Neural progenitor cell (in vitro differentiated cells): ENCODE measurements at regions not wholly inside any gene's neighbourhood (a gene's known extent, or its start where the extent isn't known, plus 50 kb on each side); places are given as distances from the start of the nearest gene placed in this dataset.

Experiments used
- DNase-seq: peaks from one replicate; pipeline ENCODE4 v3.0.0-alpha.2; 2016; ENCODE audit warnings: low spot score
- H2AFZ ChIP-seq: fragments of 200-600 bp; sonication (generic); replicated peaks from 2 replicates; pipeline ENCODE4 v1.6.1; 2016; ENCODE audit warnings: antibody characterized with exemption
- H3F3A ChIP-seq: fragments of 200-600 bp; sonication (generic); 2 replicates; pipeline ENCODE4 v1.6.1; 2016; ENCODE audit warnings: antibody characterized with exemption, low read depth
- H3K27ac ChIP-seq: fragments of 200-600 bp; sonication (generic); 2 replicates; pipeline ENCODE4 v1.5.1; 2016; ENCODE audit warnings: mild to moderate bottlenecking
- H3K27me3 ChIP-seq: fragments of 200-600 bp; sonication (generic); 2 replicates; pipeline ENCODE4 v1.6.1; 2016; ENCODE audit warnings: mild to moderate bottlenecking, moderate library complexity
- H3K36me3 ChIP-seq: fragments of 200-600 bp; sonication (generic); 2 replicates; pipeline ENCODE4 v1.5.1; 2016
- H3K4me1 ChIP-seq: fragments of 200-600 bp; sonication (generic); 2 replicates; pipeline ENCODE4 v1.6.1; 2016; ENCODE audit warnings: mixed run types
- H3K4me2 ChIP-seq: fragments of 200-600 bp; sonication (generic); 2 replicates; pipeline ENCODE4 v1.6.1; 2016
- H3K4me3 ChIP-seq: fragments of 200-600 bp; sonication (generic); 2 replicates; pipeline ENCODE4 v1.5.1; 2016
- H3K79me2 ChIP-seq: fragments of 200-600 bp; sonication (generic); 2 replicates; pipeline ENCODE4 v1.6.1; 2016; ENCODE audit warnings: low read depth
- H3K9ac ChIP-seq: fragments of 200-600 bp; sonication (generic); 2 replicates; pipeline ENCODE4 v1.6.1; 2016
- H3K9me3 ChIP-seq: fragments of 200-600 bp; sonication (generic); 2 replicates; pipeline ENCODE4 v1.5.1; 2016; ENCODE audit warnings: low read depth
- H4K20me1 ChIP-seq: fragments of 200-600 bp; sonication (generic); 2 replicates; pipeline ENCODE4 v1.6.1; 2016; ENCODE audit warnings: low read depth
- H3K27ac Mint-ChIP-seq: 3 replicates; pipeline ENCODE4 v1.8.0; 2021; ENCODE audit warnings: mixed read lengths
- H3K27me3 Mint-ChIP-seq: 2 replicates; pipeline ENCODE4 v1.8.0; 2022; ENCODE audit warnings: low read depth, mild to moderate bottlenecking, inconsistent platforms, moderate library complexity, mixed read lengths; ENCODE audit not compliant: insufficient read depth
- H3K36me3 Mint-ChIP-seq: 3 replicates; pipeline ENCODE4 v1.8.0; 2021; ENCODE audit warnings: mixed read lengths
- H3K4me1 Mint-ChIP-seq: 3 replicates; pipeline ENCODE4 v1.8.0; 2021; ENCODE audit warnings: mixed read lengths
- H3K4me3 Mint-ChIP-seq: 3 replicates; pipeline ENCODE4 v1.8.0; 2021; ENCODE audit warnings: mild to moderate bottlenecking, moderate library complexity, mixed read lengths
- H3K9me3 Mint-ChIP-seq: 3 replicates; pipeline ENCODE4 v1.8.0; 2020; ENCODE audit warnings: mixed read lengths
- EZH2 ChIP-seq: fragments of 200-600 bp; sonication (generic); IDR thresholded peaks from 2 replicates; pipeline ENCODE4 v1.6.1; 2017; ENCODE audit warnings: antibody characterized with exemption, mild to moderate bottlenecking, moderate library complexity
- EZH2phosphoT487 ChIP-seq: fragments of 200-600 bp; sonication (generic); IDR thresholded peaks from 2 replicates; pipeline ENCODE4 v1.6.1; 2017; ENCODE audit warnings: antibody characterized with exemption
- TF ChIP-seq, protein P1 (sequence below): fragments of 200-600 bp; sonication (generic); IDR thresholded peaks from 2 replicates; pipeline ENCODE4 v1.5.1; 2017; ENCODE audit warnings: antibody characterized with exemption, mild to moderate bottlenecking

DNA sequence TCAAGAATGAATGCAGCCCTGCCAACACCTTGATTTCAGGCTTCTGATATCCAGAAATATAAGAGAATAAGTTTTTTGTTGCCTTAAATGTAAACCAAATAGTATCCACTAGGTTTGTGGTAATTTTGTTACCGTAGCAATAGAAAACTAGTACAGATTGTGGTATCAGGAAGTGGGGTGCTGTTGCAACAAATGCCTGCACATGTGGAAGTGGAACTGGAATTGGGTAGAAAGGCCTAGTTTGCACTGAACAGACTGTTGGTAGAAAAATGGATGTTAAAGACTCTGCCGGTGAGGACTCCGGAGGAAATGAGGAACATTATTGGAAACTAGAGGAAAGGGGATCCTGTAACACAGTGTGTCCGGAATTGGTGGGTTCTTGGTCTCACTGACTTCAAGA, 145.8 kb upstream of the MGAT5 start:
- H3K9me3 Mint-ChIP-seq: peaks cover 23% of the 10 kb centered on the region
- H3K27ac Mint-ChIP-seq: no peak overlapping the region
- peaks cover 6% of the 10 kb centered on the region for H3K4me1 ChIP-seq
- no peak overlapping the region for H3K4me2 ChIP-seq
- no peaks in the 10 kb centered on the region for H3K36me3 ChIP-seq
- H3K27me3 ChIP-seq: peaks cover 51% of the 10 kb centered on the region
- H3K36me3 Mint-ChIP-seq: no peaks in the 10 kb centered on the region
- peaks cover 5% of the 10 kb centered on the region for H4K20me1 ChIP-seq
- no peaks in the 10 kb centered on the region for H3K9me3 ChIP-seq
- no peak for DNase-seq
- no peak overlapping the region for H3K27ac ChIP-seq
- H3K79me2 ChIP-seq: no peaks in the 10 kb centered on the region
- H3K4me3 Mint-ChIP-seq: no peak overlapping the region
- peaks cover 16% of the 10 kb centered on the region for H3K4me1 Mint-ChIP-seq
- TF ChIP-seq EZH2phosphoT487: no peak
- TF ChIP-seq EZH2: no peak
- H3F3A ChIP-seq: peaks cover 25% of the 10 kb centered on the region
- no peak overlapping the region for H3K4me3 ChIP-seq
- no peak overlapping the region for H3K9ac ChIP-seq
- peaks cover 10% of the 10 kb centered on the region for H3K27me3 Mint-ChIP-seq
- H2AFZ ChIP-seq: no peak overlapping the region

DNA sequence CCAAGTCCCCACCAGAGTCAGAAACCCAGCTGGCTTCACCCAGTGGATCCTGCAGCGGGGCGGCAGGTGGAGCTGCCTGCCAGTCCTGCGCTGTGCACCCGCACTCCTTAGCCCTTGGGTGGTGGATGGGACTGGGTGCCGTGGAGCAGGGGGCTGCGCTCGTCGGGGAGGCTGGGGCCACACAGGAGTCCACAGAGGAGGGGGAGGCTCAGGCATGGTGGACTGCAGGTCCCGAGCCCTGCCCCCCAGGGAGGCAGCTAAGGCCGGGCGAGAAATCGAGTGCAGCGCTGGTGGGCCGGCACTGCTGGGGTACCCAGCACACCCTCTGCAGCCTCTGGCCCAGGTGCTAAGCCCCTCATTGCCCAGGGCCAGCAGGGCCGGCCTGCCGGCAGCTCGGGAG, 144.6 kb upstream of the MGAT5 start:
- H3K4me1 Mint-ChIP-seq: peaks cover 16% of the 10 kb centered on the region
- Histone ChIP-seq H3K9me3 (no peaks in the 10 kb centered on the region), H2AFZ (no peak overlapping the region), H3K4me3 (no peak overlapping the region), H3K4me2 (no peak overlapping the region), H3K4me1 (peaks cover 6% of the 10 kb centered on the region), H3K27ac (no peak overlapping the region), H3K36me3 (no peaks in the 10 kb centered on the region), H4K20me1 (peaks cover 5% of the 10 kb centered on the region), H3K79me2 (no peaks in the 10 kb centered on the region), H3K9ac (no peak overlapping the region), H3K27me3 (peaks cover 46% of the 10 kb centered on the region), H3F3A (peaks cover 25% of the 10 kb centered on the region)
- no peak overlapping the region for H3K4me3 Mint-ChIP-seq
- no peak overlapping the region for H3K27ac Mint-ChIP-seq
- no peak for DNase-seq
- H3K36me3 Mint-ChIP-seq: no peaks in the 10 kb centered on the region
- TF ChIP-seq, protein P1, sequence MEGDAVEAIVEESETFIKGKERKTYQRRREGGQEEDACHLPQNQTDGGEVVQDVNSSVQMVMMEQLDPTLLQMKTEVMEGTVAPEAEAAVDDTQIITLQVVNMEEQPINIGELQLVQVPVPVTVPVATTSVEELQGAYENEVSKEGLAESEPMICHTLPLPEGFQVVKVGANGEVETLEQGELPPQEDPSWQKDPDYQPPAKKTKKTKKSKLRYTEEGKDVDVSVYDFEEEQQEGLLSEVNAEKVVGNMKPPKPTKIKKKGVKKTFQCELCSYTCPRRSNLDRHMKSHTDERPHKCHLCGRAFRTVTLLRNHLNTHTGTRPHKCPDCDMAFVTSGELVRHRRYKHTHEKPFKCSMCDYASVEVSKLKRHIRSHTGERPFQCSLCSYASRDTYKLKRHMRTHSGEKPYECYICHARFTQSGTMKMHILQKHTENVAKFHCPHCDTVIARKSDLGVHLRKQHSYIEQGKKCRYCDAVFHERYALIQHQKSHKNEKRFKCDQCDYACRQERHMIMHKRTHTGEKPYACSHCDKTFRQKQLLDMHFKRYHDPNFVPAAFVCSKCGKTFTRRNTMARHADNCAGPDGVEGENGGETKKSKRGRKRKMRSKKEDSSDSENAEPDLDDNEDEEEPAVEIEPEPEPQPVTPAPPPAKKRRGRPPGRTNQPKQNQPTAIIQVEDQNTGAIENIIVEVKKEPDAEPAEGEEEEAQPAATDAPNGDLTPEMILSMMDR: no peak
- TF ChIP-seq EZH2 (no peak), EZH2phosphoT487 (no peak)
- H3K27me3 Mint-ChIP-seq: peaks cover 8% of the 10 kb centered on the region
- H3K9me3 Mint-ChIP-seq: peaks cover 23% of the 10 kb centered on the region

DNA sequence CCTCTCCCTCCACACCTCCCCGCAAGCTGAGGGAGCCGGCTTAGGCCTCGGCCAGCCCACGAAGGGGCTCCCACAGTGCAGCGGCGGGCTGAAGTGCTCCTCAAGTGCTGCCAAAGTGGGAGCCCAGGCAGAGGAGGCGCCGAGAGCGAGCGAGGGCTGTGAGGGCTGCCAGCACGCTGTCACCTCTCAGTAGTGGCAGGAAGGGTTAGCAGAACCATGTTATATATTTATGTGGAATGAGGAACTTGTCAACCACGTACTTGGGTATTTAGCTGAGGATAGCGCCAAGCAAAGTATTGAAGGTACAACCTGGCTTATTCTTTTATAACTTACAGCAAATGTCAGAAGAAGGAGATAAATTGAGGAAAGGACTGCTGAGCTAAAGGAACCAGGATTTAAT, 144.1 kb upstream of the MGAT5 start:
- Mint-ChIP-seq H3K4me1 (peaks cover 16% of the 10 kb centered on the region), H3K9me3 (peaks cover 23% of the 10 kb centered on the region), H3K27me3 (peaks cover 7% of the 10 kb centered on the region), H3K36me3 (no peaks in the 10 kb centered on the region), H3K27ac (no peak overlapping the region), H3K4me3 (no peak overlapping the region)
- H3K9me3 ChIP-seq: no peaks in the 10 kb centered on the region
- H4K20me1 ChIP-seq: peaks cover 5% of the 10 kb centered on the region
- H3K9ac ChIP-seq: no peak overlapping the region
- H2AFZ ChIP-seq: no peak overlapping the region
- no peak overlapping the region for H3K27ac ChIP-seq
- peaks cover 6% of the 10 kb centered on the region for H3K4me1 ChIP-seq
- H3K79me2 ChIP-seq: no peaks in the 10 kb centered on the region
- DNase-seq: no peak
- H3K36me3 ChIP-seq: no peaks in the 10 kb centered on the region
- H3K27me3 ChIP-seq: peaks cover 41% of the 10 kb centered on the region
- H3K4me3 ChIP-seq: no peak overlapping the region
- H3K4me2 ChIP-seq: no peak overlapping the region
- TF ChIP-seq, protein P1: no peak
- TF ChIP-seq EZH2 (no peak), EZH2phosphoT487 (no peak)
- H3F3A ChIP-seq: peaks cover 25% of the 10 kb centered on the region

DNA sequence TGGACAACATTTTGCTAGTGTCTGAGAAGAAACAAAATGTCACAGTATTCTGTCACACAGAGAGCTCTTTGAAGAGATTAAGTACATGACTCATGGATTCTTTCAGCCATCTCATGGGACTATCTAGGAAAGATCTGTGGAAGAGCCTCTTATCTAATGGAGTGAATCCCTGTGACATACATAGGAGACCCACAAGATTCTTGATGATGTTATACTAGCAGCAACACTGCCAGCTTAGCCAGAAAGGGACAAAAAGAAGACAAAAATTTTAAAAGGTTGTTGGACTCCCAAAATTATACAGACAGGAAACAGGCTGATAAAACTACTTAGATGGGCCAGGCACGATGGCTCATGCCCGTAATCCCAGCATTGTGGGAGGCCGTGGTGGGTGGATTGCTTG, 143.3 kb upstream of the MGAT5 start:
- DNase-seq: no peak
- no peak overlapping the region for H3K27ac Mint-ChIP-seq
- Histone ChIP-seq H2AFZ (no peak overlapping the region), H3K4me1 (peaks cover 6% of the 10 kb centered on the region), H3K36me3 (no peaks in the 10 kb centered on the region), H3K27ac (no peak overlapping the region), H3K9ac (no peak overlapping the region), H3K79me2 (no peaks in the 10 kb centered on the region), H3K4me2 (no peak overlapping the region), H3K27me3 (peaks cover 33% of the 10 kb centered on the region), H4K20me1 (peaks cover 5% of the 10 kb centered on the region), H3K9me3 (no peaks in the 10 kb centered on the region), H3K4me3 (no peak overlapping the region), H3F3A (peaks cover 25% of the 10 kb centered on the region)
- TF ChIP-seq EZH2 (no peak), EZH2phosphoT487 (no peak)
- TF ChIP-seq, protein P1: no peak
- peaks cover 7% of the 10 kb centered on the region for H3K27me3 Mint-ChIP-seq
- H3K36me3 Mint-ChIP-seq: no peaks in the 10 kb centered on the region
- H3K9me3 Mint-ChIP-seq: peaks cover 23% of the 10 kb centered on the region
- peaks cover 16% of the 10 kb centered on the region for H3K4me1 Mint-ChIP-seq
- H3K4me3 Mint-ChIP-seq: no peak overlapping the region
